ENCODE measurements at regions not wholly inside any gene's neighbourhood (a gene's known extent, or its start where the extent isn't known, plus 50 kb on each side); places are given as distances from the start of the nearest gene placed in this dataset.
A peak's percentile ranks its signal among the peaks of the same experiment; 100 is the strongest.

GRCh38 chr5:8767111-8767510 is 778.8 kb downstream of the SEMA5A start:
- H3K4me3 ChIP-seq, result no peak overlapping the region
- TF ChIP-seq CTCF (IDR thresholded peaks at IDR 0.05; ENCODE audit: control extremely low read depth, extremely low read depth), result no peak
- DNase-seq (peak in 2 of 3 donors; percentile 46 to 63), ATAC-seq (ENCODE audit: insufficient read depth, low FRiP score) (no peak)
- H3K27ac ChIP-seq (ENCODE audit: low read depth in 1 of 2, low read length in 1 of 2), result no peak overlapping the region
- H3K4me1 ChIP-seq (ENCODE audit: control insufficient read depth in 5 of 5, insufficient read depth in 5 of 5, low read length in 5 of 5), result peaks cover 0 to 30% (median 9%) of the 10 kb centered on the region in 5 donors
- H3K9me3 ChIP-seq (ENCODE audit: control insufficient read depth in 4 of 4, insufficient read depth in 3 of 4, low read length in 3 of 4), result peaks cover 0 to 4% (median 0%) of the 10 kb centered on the region in 4 donors
- H3K9ac ChIP-seq (ENCODE audit: insufficient read depth in 1 of 2, low read length in 2 of 2), result no peak overlapping the region
- WGBS, 2 donors, result 64 to 69% methylated on average over 3 of the region's 3 CpGs
- H3K27me3 ChIP-seq (ENCODE audit: control insufficient read depth in 3 of 3, insufficient read depth in 3 of 3, low read length in 2 of 3), result no peaks in the 10 kb centered on the region
- no peaks in the 10 kb centered on the region for H3K36me3 ChIP-seq (ENCODE audit: control insufficient read depth in 4 of 4, insufficient read depth in 4 of 4, low read length in 4 of 4)

- no peak overlapping the region for H3K27ac ChIP-seq (ENCODE audit: low read depth in 1 of 2, low read length in 1 of 2)
- TF ChIP-seq CTCF (IDR thresholded peaks at IDR 0.05; ENCODE audit: control extremely low read depth, extremely low read depth), result no peak
- WGBS, 2 donors, result 52 to 76% methylated on average over 3 of the region's 3 CpGs
- H3K9me3 ChIP-seq (ENCODE audit: control insufficient read depth in 4 of 4, insufficient read depth in 3 of 4, low read length in 3 of 4), result peaks cover 0 to 4% (median 0%) of the 10 kb centered on the region in 4 donors
- no peaks in the 10 kb centered on the region for H3K36me3 ChIP-seq (ENCODE audit: control insufficient read depth in 4 of 4, insufficient read depth in 4 of 4, low read length in 4 of 4)
- peaks cover 0 to 30% (median 9%) of the 10 kb centered on the region in 5 donors for H3K4me1 ChIP-seq (ENCODE audit: control insufficient read depth in 5 of 5, insufficient read depth in 5 of 5, low read length in 5 of 5)
- DNase-seq (peak; percentile 21 to 38 (median 28)), ATAC-seq (ENCODE audit: insufficient read depth, low FRiP score) (no peak)
- no peak overlapping the region for H3K9ac ChIP-seq (ENCODE audit: insufficient read depth in 1 of 2, low read length in 2 of 2)
- H3K4me3 ChIP-seq, result no peak overlapping the region
- H3K27me3 ChIP-seq (ENCODE audit: control insufficient read depth in 3 of 3, insufficient read depth in 3 of 3, low read length in 2 of 3), result no peaks in the 10 kb centered on the region
Observed at GRCh38 chr5:8767746-8768145, 778.1 kb downstream of the SEMA5A start.

GRCh38 chr5:8769631-8770030 is 776.2 kb downstream of the SEMA5A start:
- 75 to 81% methylated on average over 3 of the region's 3 CpGs for WGBS, 2 donors
- peaks cover 0 to 30% (median 9%) of the 10 kb centered on the region in 5 donors for H3K4me1 ChIP-seq (ENCODE audit: control insufficient read depth in 5 of 5, insufficient read depth in 5 of 5, low read length in 5 of 5)
- H3K27me3 ChIP-seq (ENCODE audit: control insufficient read depth in 3 of 3, insufficient read depth in 3 of 3, low read length in 2 of 3), result no peaks in the 10 kb centered on the region
- no peak overlapping the region for H3K27ac ChIP-seq (ENCODE audit: low read depth in 1 of 2, low read length in 1 of 2)
- H3K4me3 ChIP-seq, result no peak overlapping the region
- no peak overlapping the region for H3K9ac ChIP-seq (ENCODE audit: insufficient read depth in 1 of 2, low read length in 2 of 2)
- H3K36me3 ChIP-seq (ENCODE audit: control insufficient read depth in 4 of 4, insufficient read depth in 4 of 4, low read length in 4 of 4), result no peaks in the 10 kb centered on the region
- DNase-seq (no peak), ATAC-seq (ENCODE audit: insufficient read depth, low FRiP score) (no peak)
- TF ChIP-seq CTCF (IDR thresholded peaks at IDR 0.05; ENCODE audit: control extremely low read depth, extremely low read depth), result no peak
- peaks cover 0 to 4% (median 0%) of the 10 kb centered on the region in 4 donors for H3K9me3 ChIP-seq (ENCODE audit: control insufficient read depth in 4 of 4, insufficient read depth in 3 of 4, low read length in 3 of 4)

GRCh38 chr5:8770431-8770830 is 775.4 kb downstream of the SEMA5A start:
- H3K9ac ChIP-seq (ENCODE audit: insufficient read depth in 1 of 2, low read length in 2 of 2), result no peak overlapping the region
- ATAC-seq (ENCODE audit: insufficient read depth, low FRiP score), result no peak

More at GRCh38 chr5:8770431-8770830, 775.4 kb downstream of the SEMA5A start:
- no peaks in the 10 kb centered on the region for H3K27me3 ChIP-seq (ENCODE audit: control insufficient read depth in 3 of 3, insufficient read depth in 3 of 3, low read length in 2 of 3)
- peaks cover 0 to 25% (median 4%) of the 10 kb centered on the region in 5 donors for H3K4me1 ChIP-seq (ENCODE audit: control insufficient read depth in 5 of 5, insufficient read depth in 5 of 5, low read length in 5 of 5)
- H3K36me3 ChIP-seq (ENCODE audit: control insufficient read depth in 4 of 4, insufficient read depth in 4 of 4, low read length in 4 of 4), result no peaks in the 10 kb centered on the region
- no peak for TF ChIP-seq CTCF (IDR thresholded peaks at IDR 0.05; ENCODE audit: control extremely low read depth, extremely low read depth)
- DNase-seq, result no peak
- H3K9me3 ChIP-seq (ENCODE audit: control insufficient read depth in 4 of 4, insufficient read depth in 3 of 4, low read length in 3 of 4), result peaks cover 0 to 1% (median 0%) of the 10 kb centered on the region in 4 donors
- no peak overlapping the region for H3K4me3 ChIP-seq
- H3K27ac ChIP-seq (ENCODE audit: low read depth in 1 of 2, low read length in 1 of 2), result no peak overlapping the region
- WGBS, 2 donors, result 66 to 74% methylated on average over 3 of the region's 3 CpGs

Data from lung (tissue), 11 donors.